Suppressor macrophage treated with lipopolysaccharide for 4 hours (primary cell): ENCODE measurements at regions not wholly inside any gene's neighbourhood (a gene's known extent, or its start where the extent isn't known, plus 50 kb on each side); places are given as distances from the start of the nearest gene placed in this dataset.

ENCODE experiments used
- DNase-seq: peaks from one replicate; pipeline ENCODE4 v3.0.0-alpha.2; 2020

- DNase-seq, result no peak
Measured at GRCh38 chr15:85847031-85847430, 52.3 kb upstream of the KLHL25 start.

DNA sequence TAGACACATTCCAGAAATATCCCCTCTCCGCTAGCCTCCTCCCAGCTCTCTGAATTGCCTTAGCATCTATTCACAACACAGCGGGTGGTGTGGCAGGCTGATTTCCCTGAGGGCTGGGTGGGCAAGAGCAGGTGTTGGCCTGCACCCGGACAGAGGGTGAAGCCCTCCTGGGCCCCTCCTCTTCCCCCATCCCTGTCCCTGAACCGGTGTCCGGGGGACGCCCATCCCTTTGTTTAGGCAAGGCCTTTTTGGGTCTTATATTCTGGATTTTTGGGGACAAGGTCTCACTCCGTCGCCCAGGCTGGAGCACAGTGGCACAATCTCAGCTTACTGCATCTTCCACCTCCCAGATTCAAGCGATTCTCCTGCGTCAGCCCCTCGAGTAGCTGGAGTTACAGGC, 55.2 kb upstream of the KLHL25 start:
- no peak for DNase-seq

DNA sequence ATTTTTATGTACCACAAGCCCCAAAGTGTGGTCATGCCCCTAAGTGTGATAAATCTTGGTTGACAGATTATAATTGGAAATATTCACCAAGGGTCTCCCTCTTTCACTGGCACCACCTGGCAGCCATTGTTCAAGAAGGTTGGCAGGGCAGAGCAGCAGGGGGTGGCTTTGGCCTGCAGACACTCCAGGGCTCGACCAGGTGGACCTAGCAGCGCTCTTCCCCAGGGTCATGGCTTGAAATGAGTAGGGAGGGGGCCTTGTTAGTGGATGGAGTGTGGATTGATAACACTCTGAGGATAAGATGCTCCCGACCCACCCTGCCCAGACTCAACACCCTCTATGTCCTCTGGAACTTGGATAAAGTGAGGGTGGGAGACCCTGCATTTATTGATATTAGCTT, 58.2 kb upstream of the KLHL25 start:
- no peak for DNase-seq

GRCh38 chr15:85854345-85855097, 59.8 kb upstream of the KLHL25 start:
- peak; percentile 64 for DNase-seq

- DNase-seq, result peak; percentile 79
Measured at GRCh38 chr15:85858586-85859375, 64.1 kb upstream of the KLHL25 start.

- no peak for DNase-seq
Measured at GRCh38 chr15:85859671-85860070, 64.9 kb upstream of the KLHL25 start.

DNA sequence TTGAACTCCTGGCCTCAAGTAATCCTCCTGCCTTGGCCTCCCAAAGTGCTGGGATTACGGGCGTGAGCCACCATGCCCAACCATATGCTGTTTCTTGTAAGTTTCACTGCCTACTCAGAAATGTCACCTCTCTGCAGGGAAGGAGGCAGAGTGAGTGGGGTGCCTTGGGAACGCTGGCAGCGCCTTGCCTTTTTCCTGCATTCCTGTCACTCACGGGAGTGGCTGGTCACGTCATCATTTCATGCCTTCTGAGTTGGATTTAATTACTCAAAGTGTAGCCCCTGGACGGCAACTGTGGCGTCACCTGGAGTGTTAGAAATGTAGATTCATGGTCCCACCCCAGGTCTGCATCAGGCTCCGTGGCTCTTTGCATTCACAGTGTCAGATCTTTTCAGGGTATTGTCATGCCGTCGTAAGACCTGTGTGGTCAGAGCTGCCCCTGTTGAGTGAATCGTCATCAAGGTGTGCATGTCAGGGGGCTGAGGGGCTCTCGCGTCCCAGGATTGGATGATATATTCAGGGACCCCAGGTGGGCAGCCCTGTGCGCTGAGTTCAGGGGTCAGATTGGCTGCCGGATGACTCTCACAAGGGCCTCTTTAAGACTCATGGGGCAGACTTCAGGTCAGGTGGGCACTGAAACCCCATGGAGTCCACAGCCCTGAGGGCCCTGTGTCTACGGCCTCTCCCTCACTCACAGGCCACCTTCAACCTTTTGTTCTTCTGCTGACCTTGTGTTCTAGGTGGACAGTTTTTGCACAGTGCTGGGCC, 65.9 kb upstream of the KLHL25 start:
- DNase-seq, result no peak

DNA sequence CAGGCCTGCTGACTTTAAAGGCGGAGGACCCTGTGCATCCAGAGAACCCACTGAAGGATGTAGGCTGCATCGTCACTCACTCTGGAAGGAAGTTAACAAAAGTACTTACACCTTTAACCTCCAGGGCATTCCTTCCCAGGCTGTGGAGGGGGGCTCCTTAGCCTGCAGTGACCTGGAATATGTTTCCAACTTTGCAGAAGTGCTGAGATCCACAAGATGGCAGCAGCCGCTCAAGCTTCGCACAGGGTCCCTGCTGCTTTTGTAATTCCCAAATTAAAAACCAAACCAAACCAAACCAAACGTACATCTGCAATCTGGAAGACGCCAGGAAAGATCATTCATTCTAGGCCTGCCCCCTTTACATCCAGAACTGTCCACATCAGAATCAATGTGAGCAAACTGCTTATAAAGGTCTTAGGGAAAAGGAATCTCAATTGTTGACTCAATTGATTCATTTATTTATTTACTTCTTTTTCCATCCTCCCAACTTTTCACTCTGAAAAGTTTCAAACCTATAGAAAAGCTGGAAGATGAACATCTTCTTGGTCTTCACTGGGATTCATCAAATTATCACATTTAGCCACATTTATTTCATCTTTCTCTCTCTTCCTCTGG, 70.5 kb upstream of the KLHL25 start:
- DNase-seq, result peak; percentile 6

- no peak for DNase-seq
Measured at GRCh38 chr15:85867250-85867649, 72.5 kb upstream of the KLHL25 start.

DNA sequence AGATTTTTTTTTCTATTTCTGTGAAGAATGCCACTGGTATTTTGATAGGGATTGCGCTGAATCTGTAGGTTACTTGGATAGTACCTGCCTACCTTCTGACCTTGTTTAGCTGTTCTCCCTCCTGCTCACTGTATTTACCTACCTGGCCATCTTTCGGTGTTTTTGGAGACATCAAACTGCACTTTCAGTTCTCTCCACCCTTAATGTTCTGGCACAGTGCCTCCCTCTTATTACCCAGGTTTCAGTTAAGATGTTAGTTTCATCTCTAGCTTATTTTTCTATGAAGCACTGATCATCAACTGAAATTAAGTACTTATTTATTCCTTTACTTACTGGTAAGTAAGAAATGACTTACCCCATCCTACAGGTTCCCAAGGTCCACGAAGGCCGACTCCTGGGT, 74.4 kb upstream of the KLHL25 start:
- DNase-seq, result no peak

- DNase-seq, result no peak
Measured at GRCh38 chr15:85870216-85871014, 75.7 kb upstream of the KLHL25 start.

DNA sequence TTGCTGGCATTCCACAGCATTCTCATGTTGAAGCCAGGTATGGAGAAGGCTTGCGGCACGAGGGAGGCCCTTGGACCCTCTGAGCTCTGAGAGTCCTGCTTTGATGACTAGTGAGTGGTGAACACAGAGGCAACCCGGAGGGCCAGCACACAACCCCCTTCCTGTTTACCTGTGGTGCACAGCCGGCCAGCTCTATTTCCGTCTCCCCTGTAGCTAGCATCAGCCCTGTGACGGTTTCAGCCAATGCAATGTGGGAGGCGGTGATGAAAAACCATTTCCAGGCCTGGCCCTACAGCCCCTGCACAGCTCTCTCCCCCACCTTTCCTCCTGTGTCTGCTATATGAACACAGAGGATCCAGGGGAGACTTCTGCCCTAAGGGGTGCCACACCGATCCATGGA, 76.8 kb upstream of the KLHL25 start:
- no peak for DNase-seq

GRCh38 chr15:85872125-85872524, 77.4 kb upstream of the KLHL25 start:
- no peak for DNase-seq

GRCh38 chr15:85874236-85874635, 79.5 kb upstream of the KLHL25 start:
- no peak for DNase-seq

- no peak for DNase-seq
Measured at GRCh38 chr15:85875756-85876155, 81.0 kb upstream of the KLHL25 start.

- no peak for DNase-seq
Measured at GRCh38 chr15:85878828-85879225, 84.1 kb upstream of the KLHL25 start.

- no peak for DNase-seq
Measured at GRCh38 chr15:85879334-85880163, 84.8 kb upstream of the KLHL25 start.

DNA sequence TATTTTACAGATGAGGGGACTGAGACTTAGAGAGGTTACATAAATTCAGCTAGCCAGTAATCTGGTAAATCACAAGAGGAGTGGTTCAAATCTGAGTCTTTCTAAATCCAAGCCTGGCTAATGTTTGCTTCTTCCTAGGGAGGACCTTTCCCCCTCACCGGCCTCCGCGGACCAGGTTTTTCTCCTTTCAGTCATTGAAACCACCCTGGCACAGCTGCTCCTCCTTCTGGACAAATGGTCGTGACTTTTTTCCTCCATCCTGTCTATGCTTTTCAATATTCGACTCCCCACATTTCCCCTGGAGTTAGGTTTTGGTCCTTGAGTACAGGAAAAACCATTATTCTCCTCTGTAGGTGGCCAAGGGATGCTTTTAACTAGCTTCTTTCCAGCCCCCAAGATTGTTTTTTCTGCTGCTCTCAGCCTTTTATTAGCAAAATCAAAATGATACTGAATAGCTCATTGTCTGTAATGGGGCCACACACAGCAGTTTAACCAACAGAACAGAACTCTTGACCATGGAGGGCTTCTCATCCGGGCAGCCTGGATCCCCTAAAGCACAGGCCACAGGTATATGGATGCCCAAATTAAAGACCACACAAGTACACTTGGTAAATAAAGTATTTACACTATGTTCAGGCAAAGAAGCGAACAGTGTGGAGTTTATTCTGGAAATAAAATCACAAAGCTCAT, 85.9 kb upstream of the KLHL25 start:
- no peak for DNase-seq

- DNase-seq, result no peak
Measured at GRCh38 chr15:85886309-85886811, 91.6 kb upstream of the KLHL25 start.

DNA sequence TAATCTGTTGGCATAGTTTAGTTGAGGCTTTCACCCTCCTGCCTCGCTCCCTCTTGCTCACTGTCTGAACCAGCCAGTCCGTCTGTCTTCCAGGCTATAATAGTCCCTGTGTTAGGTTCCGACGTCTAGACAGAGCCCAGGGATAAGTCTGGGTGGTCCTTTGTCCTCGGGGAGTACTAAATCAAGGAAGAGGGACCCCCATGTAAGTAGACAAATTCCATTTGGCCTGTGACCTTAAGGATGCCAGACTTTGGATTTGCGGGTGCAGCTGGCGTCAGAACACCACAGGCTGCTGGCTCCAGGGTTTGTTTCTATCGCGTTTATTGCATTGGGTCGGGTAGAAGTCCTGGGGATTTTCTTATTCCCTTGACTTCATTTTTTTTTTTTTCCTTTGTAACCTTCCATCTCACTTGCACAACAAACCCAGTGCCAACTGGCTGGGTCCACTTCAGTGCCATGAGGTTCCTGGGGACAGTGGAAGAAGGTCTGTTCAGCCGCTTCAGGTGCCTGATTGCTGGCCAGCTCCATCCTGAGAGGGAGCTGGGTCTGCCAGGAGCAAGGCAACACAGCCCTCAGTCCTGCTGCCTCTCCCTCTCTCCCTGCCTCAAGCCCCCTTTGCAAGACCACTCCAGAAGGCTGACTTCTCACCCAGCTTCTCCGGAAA, 95.4 kb upstream of the KLHL25 start:
- DNase-seq, result no peak
